GM20431 (cell line): ENCODE measurements at regions not wholly inside any gene's neighbourhood (a gene's known extent, or its start where the extent isn't known, plus 50 kb on each side); places are given as distances from the start of the nearest gene placed in this dataset.

ENCODE experiments used
- in situ Hi-C: fragments of 300-500 bp; cut with MseI, MboI; formaldehyde crosslinking; loops from one replicate; pipeline ENCODE4 v1.15.0; 2020; ENCODE audit warnings: low sequenced_read_pairs; ENCODE audit not compliant: unreplicated experiment

DNA sequence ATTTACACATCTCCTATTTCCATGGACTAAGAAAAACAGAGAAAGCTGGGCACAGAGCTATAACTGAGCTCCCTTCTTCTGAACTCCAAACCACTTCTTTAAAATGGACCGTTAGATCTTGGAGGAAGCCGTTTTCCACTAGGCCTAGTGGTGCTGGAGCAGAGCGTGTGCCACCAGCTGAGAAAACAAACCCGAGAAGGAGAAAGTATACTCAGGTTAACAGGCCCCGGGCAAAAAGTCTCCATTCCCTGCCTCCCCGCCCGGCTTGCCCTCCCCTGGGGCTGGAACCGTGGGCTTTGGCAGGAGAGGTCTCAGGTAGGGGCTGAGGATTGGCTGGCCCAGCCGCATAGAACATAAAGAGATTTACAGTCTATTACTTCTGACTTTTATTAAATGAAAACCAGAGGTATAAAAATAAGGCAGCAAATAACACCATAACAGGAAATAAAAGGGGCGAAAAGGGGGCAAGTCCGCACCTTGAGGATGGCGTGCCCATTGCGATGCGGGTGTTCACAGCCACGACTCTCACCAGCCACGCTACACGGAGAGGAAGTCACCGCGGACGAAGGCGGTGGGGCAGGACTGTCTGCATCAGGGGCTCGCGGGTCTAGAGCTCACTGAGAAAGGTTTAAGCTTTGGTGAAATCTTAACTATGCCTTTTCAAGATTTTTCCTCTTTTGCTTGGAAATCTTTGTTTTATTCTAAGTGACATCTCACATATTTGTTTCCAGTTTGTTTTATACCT is 191.2 kb upstream of the GMDS start:
- in situ Hi-C loops: no loop called here

DNA sequence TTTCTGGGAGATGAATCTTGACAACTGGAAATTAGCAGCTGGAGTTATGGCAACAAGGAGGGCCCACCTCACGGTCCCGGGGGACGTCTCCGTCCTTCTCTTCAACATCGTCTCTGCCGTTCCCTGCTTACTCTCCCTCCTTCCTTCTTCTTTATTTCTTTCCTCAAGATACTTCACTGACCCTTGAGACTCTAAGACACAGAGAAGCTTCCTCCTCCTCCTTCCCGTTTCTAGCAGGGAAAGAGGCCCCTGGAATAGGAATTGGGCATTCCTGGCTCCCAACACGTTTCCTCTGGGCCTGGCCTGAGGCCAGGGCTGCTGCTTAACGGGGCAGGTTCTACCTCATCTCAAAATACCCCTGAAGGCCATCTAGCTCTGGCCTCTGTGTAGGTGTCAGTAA is 189.9 kb upstream of the GMDS start:
- in situ Hi-C loops: no loop called here

DNA sequence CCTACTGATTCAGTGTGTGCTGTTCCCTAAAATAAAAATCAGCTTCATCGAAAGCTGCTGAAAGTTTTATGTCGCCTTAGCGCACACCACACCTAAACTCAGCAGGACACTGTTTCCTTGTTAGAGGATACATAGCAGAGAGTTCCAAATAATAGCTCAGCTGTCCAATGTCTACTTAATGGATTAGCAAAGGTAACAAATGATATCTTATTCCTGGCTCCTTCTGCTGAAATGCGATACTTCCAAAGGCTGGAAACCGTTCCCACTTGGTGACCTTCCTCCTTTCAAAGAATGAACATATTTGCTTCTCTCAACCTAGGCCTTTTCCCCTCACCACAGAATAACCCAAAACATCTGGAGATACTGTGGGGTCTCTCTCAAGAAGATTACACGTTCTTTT is 189.5 kb upstream of the GMDS start:
- in situ Hi-C loops: no loop called here

DNA sequence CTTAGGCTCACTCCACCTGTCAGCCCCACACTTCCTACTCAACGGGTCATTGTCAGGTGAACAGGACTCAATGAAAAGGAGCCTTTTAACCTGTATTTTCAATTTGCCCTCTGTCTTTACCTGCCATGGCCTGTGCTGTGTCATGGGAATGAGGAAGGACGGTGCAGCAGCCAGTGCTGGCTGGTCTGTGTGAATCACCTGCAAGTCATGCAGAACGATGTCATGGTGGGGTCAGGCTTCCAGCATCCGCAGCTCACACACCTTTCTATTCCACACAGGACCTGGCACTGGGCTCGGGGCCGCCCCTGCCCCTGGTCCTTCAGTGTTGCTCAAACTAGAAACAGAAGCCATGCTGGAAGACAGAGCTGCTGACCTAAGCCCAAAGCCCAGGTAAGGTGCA is 188.7 kb upstream of the GMDS start:
- in situ Hi-C loops: no loop called here

DNA sequence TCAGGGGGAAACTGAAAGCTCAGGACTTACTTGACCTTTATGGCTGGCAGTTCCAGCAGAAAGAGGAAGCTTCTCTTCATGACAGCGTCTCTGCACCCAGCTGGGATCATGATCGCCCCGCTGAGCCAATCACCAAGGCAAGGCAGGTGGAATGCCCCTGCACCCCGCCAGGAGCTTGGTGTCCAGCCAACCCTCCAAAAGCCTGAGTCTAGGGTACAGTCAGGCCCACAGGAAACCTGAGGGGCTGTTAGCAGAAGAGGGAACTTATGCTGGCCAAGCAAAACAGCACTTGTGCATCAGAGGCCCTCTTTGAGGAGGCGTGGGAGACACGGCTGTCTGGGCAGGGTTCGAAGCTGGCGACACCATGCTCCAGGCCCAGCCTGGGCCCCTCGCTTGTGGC is 188.3 kb upstream of the GMDS start:
- in situ Hi-C loops: no loop called here

DNA sequence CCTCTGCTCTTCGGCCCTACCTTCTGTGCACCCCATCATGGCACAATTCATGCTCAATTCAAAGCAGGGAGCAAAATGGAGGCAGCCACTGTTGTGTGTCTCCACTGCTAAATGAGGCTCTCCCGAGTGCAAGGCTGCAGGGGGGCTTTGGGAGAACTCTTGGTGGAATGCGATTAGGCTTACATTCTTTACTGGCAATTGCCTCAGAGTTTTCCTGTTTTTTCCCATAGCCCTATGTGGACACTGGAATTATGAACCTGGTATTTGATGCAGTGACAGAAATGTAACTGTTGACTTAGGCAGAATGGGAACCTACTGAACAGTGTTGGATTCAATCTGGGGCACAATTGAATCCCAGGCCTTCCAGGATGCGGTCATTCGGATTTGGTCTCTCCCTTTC is 187.9 kb upstream of the GMDS start:
- in situ Hi-C loops: no loop called here

DNA sequence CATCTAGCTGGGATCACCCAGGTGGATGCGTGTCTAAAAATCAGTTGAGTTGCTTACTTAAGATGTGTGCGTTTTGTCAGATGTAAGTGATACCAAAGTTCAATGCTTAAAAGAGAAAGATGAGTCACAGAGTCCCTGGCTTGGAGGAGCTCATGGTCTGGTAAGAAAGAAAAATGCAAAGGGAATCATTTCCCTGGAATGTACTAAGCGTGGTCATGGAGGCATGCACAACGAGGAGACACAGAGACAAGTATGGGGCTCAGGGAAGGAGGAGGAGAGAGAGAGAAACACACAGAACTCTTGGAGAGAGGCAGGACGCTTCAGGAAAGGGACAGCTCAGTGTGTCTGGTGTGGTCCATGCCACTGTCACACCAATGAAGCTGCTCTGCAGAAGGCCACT is 186.9 kb upstream of the GMDS start:
- in situ Hi-C loops: no loop called here

DNA sequence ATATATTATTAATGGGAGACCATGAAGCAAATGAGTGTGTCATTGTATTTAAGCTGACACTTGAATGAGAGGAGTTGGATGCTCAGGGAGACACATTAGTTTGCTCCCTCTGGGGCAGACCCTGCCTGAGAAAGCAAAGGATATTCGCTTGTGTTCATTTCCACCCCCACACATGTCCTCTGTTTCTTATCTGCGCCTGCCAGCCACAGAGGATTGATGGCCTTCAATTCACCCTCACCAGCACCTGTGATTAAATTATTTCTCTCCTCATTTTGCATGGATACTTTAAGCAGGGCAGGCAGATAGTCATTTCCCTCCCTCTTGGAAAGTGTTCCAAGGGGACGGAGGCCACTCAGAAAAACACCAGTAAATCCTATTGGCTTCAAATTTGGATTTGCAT is 185.2 kb upstream of the GMDS start:
- in situ Hi-C loops: no loop called here

DNA sequence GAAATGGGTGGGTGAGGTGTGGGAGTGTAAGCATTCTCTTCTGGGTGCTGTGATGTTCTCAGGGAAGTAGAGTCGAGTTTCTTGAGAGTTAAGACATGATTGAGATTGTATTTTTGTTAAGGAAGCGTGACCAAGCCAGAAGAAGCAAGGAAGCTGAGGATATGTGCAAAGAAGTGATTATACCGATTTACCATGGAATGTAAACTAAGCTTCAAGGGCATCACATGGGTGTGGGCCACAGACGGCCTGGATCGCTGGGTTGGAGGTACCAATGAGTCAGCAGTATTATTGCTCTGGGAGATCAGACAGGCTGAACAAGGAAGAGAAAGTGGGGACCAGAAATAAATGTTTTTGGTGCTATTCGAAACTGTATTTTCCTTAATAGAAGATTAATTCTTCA is 184.1 kb upstream of the GMDS start:
- in situ Hi-C loops: no loop called here

DNA sequence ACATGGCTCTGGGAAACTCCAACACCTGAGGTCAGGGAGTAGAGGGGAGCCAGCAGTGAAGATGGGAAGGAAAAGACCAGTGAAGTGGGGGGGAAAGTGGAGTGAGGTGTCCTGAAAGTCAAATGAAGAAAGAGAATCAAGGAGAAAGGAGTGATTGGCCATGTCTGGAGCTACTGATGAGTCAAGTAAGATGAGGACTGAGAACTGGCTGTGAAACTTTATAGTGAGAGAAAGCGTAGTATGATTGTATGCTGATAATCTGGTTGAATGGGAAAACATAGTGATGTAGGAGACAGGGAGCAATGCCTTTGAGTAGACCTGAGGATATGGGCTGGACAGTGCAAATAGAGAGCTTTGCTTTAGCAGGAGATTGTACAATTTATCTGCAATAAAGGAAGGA is 183.6 kb upstream of the GMDS start:
- in situ Hi-C loops: no loop called here

DNA sequence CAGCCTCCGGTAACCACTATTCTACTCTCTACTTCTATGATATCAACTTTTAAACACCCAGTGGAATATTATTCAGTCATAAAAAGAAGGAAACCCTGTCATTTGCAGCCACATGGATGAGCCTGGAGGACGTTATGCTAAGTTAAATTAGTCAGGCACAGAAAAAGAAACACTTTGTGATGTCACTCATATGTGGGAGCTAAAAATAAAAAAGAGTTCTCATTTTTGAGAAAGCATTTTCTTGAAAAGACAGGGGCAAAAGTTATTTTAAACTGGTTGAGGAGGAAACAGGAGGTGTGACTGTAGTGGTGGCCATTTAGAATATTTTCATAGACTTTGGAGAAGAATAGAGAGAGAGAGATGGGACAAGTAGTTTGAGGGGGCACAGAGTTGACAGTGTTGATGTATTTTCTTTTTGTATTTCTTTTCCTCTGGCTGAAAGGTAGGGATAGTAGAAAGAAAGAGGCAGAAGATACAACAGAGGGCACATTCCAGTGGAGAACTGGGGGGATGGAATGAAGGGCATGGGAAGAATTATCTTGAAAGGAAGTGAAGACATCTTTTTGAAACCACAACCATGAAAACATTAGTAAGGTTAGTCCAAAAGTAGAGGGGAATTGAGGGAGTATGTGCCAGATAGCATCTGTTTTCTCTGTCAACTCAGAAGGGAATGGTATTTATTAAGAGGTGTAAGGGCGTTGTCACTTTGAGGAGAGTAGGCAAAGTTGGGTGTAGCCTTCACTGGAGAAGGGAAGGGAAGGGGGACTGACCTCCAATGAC is 181.3 kb upstream of the GMDS start:
- in situ Hi-C loops: no loop called here

DNA sequence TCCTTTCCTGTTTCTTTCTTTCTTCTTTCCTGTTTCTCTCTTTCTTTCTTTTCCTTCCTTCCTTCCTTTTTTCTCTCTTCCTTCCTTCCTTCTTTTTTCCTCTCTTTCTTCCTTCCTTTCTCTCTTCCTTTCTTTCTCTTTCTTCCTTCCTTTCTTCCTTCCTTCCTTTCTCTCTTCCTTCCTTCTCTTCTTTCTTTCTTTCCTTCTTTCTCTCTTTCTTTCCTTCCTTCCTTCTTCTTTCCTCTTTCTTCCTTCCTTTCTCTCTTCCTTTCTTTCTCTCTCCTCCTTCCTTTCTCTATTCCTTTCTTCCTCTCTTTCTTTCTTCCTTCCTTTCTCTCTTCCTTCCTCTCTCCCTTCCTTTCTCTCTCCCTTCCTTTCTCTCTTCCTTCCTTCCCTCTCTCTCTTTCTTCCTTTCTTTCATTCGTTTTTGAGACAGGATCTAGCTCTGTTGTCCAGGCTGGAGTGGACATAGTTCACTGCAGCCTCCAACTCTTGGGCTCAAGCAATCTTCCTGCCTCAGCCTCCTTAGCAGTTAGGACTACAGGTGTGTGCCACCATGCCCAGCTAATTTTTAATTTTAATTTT is 170.8 kb upstream of the GMDS start:
- in situ Hi-C loops: no loop called here

DNA sequence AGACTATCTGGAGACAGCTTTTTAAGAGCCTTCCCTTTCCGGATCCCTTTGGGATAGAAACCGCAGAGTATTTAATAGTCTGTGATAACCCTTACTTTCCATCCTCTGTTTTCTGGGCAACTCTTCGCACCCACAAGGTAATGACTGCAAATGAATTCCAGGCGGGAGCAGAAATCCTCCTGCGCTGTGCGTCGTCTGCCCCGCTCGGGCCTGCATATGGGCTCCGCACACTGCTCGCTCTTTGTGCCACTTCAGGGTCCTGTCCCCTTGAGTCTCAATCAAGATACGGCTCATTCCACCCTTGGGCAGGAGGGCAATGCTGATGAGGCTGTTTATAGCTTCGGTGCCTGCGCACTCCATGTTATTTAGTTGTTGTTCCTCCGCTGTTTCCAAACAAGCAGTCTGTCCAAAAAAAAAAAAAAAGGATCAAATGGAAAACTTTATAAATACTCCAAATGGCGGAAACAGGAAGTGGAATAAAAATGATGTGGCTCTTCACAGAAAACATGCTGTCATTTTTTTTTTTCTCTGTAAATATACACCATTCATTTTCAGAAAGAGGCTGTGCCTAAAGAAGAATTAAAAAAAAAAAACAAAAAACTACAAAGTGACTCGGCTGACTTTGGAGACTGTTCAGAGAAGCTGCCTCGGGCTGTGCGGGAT is 169.6 kb upstream of the GMDS start:
- in situ Hi-C loops: no loop called here

DNA sequence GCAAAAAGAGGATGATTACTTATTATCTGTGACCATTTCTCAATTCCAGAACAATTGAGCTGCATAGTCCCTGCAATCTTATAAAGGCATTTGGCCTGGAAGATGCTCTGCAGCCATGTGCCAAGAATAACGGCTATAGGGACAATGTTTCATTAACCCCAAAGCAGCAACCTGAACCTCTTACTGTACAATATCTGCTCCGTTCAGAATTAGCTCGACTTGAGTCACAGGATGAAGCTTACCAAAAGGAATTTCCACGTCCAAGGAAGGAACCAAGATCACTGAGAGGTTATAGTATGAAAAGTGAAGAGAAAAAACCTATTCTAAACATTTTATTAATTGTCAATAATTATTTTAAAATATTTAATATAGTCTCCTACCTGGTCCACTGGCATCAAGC is 167.3 kb upstream of the GMDS start:
- in situ Hi-C loops: no loop called here

DNA sequence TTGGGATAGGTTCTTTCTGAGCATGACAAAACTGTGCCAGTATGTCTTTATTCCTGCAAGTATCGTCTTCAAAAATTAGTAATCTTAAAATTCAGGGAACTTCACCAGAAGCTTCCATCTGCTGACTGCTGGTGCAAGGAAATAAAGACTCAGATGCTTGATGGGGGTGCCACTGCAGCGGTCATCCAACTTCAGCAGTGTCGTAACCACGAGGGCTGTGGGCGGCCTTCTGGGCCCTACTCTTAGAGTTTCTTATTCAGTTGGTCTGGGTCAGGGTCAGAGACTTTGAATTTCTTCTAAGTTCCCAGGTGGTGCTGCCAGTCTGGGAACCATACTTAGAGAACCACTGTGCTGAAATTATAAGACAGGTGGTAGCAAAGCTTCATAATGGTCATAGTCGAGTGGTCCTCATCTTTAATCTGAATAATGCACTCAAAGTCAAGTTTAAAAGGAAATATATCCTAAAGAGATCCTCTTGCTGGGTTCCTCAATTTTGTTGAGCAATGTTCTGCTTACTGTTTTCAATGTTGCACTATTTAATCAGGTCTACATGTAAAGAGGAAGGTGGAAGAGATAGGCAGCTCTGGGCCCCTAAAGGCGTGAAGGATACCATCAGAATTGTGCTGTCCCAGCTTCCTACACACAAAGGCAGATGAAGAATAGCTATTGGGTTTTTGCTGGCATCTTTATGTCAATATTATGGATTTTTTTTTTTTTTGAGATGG is 165.4 kb upstream of the GMDS start:
- in situ Hi-C loops: no loop called here

DNA sequence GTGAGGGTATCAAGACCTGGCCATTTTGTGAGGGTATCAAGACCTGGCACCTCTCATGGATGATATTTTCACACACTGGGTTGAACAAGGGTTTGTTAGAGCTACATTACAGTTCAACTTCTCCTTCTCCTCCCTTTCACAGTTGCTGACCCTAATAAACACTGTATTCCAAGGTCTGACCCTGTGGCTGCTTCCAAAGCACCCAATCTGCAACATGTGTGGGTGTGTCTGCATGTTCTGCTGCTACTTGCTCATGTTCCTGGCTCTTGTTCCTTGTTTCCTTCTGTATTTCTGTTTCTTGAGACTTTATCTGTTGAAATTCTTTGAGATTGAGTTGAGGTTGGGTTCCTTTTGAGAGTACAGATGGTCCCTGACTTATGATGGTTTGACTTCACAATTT is 162.1 kb upstream of the GMDS start:
- in situ Hi-C loops: no loop called here

DNA sequence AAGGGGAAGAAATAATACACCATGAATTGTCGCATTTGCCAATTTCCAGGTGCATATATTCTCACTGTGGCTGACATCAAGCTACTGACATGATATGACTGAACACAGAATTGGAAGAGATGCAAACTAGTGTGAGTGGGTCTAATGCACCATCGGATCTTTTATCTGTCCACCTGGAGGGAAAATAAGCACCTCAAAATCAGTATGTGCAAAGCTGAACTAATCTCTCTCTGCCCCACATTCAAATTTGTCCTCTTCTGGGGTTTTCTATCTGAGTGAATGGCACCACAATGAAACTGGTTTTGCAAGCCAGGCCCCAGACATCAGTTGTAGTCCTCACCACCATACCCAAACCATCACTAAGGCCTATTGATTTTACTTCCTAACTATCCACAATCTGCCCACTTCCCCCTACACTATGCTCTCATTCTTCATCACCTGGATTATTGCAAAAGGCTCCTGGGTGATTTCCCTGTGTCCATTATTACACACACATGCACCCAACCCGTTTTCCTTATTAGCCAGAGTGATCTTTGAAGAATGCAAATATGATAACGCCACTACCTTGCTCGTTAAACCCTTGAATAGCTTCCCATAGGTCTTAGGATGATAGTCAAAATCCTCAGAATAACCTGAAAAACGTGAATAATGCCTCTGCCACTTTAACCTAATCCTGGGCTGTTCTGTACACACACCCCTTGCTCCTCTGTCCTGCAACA is 159.0 kb upstream of the GMDS start:
- in situ Hi-C loops: no loop called here

DNA sequence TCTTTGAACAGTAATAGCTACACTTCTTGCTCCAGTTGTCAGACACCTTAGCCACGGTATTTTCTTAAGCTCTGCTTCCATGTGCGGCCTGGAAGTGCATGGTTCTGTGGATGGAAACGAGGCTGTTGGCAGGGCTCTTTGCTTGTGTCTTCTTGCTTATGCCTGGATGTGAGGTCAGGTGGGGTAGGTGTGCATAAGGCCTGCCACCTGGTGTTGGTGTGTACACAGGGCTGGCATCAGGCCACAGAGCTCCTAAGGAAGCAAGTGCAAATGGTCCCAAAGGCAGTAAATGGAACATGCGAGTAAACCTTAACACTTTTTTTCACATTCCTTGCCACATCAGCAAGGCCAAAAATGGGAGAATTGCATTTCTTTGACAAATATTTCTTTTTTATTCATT is 158.1 kb upstream of the GMDS start:
- in situ Hi-C loops: no loop called here

DNA sequence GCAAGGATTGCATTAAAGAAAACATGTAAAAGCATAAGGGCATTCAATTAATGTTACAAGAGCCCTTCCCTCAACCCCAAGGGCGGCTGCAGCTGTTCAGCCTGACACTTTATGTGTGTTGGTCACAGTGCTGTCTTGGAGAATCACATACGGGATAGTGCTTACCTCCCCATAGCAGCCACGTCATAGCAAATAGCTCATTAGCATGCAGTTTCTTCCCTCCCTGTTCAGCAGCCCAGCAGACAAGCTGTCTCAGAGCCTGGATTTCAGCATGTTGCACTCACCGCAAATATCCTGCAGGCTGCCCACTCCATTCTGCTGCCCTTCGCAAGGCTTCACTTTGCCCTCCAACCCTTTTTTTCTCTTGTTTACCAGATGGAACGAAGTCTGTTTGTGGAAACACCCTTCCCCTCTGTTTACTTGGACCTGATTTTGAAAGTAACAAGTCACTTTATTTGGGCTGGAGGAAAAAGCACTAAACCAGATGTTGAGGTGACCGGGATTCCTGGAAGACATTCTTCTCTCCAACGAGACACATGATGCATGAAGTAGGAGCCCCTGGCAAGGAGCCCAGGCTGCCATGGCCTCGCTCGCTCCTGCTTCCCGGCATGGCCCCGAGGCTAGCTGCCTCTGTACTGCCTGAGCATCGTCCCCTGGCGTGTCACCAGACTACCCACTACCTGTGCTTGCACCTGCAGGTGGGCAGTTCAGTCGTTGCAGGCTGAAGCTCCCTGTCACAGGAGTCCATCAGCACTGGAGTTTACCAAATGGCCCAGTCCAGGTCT is 151.6 kb upstream of the GMDS start:
- in situ Hi-C loops: no loop called here
